SKM-1 (cell line): ENCODE measurements at regions not wholly inside any gene's neighbourhood (a gene's known extent, or its start where the extent isn't known, plus 50 kb on each side); places are given as distances from the start of the nearest gene placed in this dataset.

Source experiments
- DNase-seq: peaks from one replicate; lab custom pipeline; 2025; ENCODE audit not compliant: unreplicated experiment; lab: John Stamatoyannopoulos, UW

- no peak for DNase-seq
These were observed 256.9 kb upstream of the SASH1 start for GRCh38 chr6:148085631-148086331.

GRCh38 chr6:148086386-148086785 lies 256.3 kb upstream of the SASH1 start:
- no peak for DNase-seq

- no peak for DNase-seq
These were observed 255.8 kb upstream of the SASH1 start for GRCh38 chr6:148086843-148087242.

- no peak for DNase-seq
These were observed 255.0 kb upstream of the SASH1 start for GRCh38 chr6:148087659-148088058.

GRCh38 chr6:148090326-148090725 lies 252.3 kb upstream of the SASH1 start:
- no peak for DNase-seq

GRCh38 chr6:148091394-148091793 lies 251.2 kb upstream of the SASH1 start:
- no peak for DNase-seq

GRCh38 chr6:148103436-148103835 lies 239.2 kb upstream of the SASH1 start:
- no peak for DNase-seq

GRCh38 chr6:148104131-148104530 lies 238.5 kb upstream of the SASH1 start:
- DNase-seq, result no peak

- no peak for DNase-seq
These were observed 236.9 kb upstream of the SASH1 start for GRCh38 chr6:148105695-148106094.

GRCh38 chr6:148107911-148108310 lies 234.7 kb upstream of the SASH1 start:
- DNase-seq, result no peak

GRCh38 chr6:148109732-148110131 lies 232.9 kb upstream of the SASH1 start:
- DNase-seq, result no peak

- DNase-seq, result no peak
These were observed 231.7 kb upstream of the SASH1 start for GRCh38 chr6:148110925-148111324.

GRCh38 chr6:148112851-148113319 lies 229.8 kb upstream of the SASH1 start:
- DNase-seq, result no peak

- no peak for DNase-seq
These were observed 226.6 kb upstream of the SASH1 start for GRCh38 chr6:148116001-148116400.

GRCh38 chr6:148118244-148118643 lies 224.4 kb upstream of the SASH1 start:
- no peak for DNase-seq

GRCh38 chr6:148128014-148128730 lies 214.5 kb upstream of the SASH1 start:
- DNase-seq, result no peak

GRCh38 chr6:148134592-148134991 lies 208.0 kb upstream of the SASH1 start:
- no peak for DNase-seq

- DNase-seq, result no peak
These were observed 206.1 kb upstream of the SASH1 start for GRCh38 chr6:148136586-148136985.

- no peak for DNase-seq
These were observed 205.0 kb upstream of the SASH1 start for GRCh38 chr6:148137652-148138051.

- no peak for DNase-seq
These were observed 204.1 kb upstream of the SASH1 start for GRCh38 chr6:148138573-148138972.

GRCh38 chr6:148140772-148141557 lies 201.7 kb upstream of the SASH1 start:
- DNase-seq, result no peak

GRCh38 chr6:148142821-148143220 lies 199.8 kb upstream of the SASH1 start:
- DNase-seq, result no peak
